Occipital lobe (tissue), 1 donor: ENCODE measurements at regions not wholly inside any gene's neighbourhood (a gene's known extent, or its start where the extent isn't known, plus 50 kb on each side); places are given as distances from the start of the nearest gene placed in this dataset.

Experiments
- DNase-seq: peaks from one replicate; lab custom pipeline; 2025; lab: John Stamatoyannopoulos, UW

- DNase-seq = no peak
Observed at GRCh38 chr11:36930256-36930655, 332.2 kb upstream of the RAG2 start.

GRCh38 chr11:36929401-36929800, 331.4 kb upstream of the RAG2 start:
- DNase-seq = no peak

GRCh38 chr11:36928621-36929020, 330.6 kb upstream of the RAG2 start:
- DNase-seq = no peak

DNA sequence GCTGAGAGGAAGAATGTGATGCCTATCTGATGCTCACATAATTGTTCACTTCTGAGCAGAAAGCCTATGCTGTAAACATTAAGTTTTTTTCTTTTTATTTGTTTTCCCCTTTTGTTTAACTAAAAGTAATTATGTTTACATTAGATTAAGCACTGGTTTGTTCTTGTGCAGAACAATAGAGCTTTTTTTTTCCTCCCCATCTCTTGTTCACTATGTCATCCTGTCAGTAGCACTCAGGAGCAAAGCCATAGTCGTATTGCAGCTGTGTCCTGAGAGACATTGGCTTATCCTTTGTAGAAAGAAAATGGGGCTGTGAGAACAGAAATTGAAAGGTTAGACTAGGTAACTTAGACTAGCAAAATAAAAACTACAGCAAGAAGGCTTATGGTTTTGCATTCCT, 301.8 kb upstream of the RAG2 start:
- no peak for DNase-seq

DNA sequence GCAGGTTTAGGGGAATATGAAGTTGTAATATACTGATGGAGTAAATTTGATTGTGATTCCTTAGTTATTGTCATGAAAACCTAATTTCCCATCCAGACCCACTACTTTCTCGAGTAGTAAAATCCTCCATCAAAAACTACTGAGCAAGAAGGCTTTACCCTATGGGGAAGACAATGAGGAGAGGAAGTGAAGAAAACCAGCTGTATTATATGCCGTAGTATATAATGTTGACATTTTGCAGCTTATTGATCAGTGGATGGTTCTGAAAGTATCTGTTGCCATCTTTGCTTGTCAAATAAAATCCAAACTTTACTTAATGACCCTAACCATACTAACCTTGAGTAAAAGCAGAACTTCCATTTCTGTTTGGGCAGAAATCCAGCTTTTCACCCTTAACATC, 292.8 kb upstream of the RAG2 start:
- DNase-seq = no peak

GRCh38 chr11:36890121-36890679, 292.2 kb upstream of the RAG2 start:
- no peak for DNase-seq

- DNase-seq = no peak
Observed at GRCh38 chr11:36885154-36885553, 287.1 kb upstream of the RAG2 start.

DNA sequence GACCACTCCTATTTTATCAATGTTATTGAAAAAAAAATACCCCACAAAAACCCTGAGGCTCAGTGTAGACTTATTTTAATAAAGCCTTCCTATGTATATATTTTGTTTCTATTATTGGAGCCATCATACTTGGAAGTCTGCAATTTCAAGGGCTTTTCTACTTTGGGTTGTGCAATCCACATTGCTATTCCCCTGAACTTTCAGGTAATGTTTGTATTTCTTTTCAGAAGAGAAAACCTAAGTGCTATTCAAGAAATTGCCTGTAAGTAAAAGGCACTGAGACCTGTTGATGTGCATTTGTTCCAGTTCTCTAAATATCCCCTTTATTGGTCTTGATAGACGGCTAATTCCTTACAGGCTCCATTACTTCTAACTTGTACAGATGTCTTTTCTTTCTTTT, 280.7 kb upstream of the RAG2 start:
- DNase-seq = no peak

GRCh38 chr11:36877149-36877548, 279.1 kb upstream of the RAG2 start:
- no peak for DNase-seq

- no peak for DNase-seq
Observed at GRCh38 chr11:36876266-36876665, 278.2 kb upstream of the RAG2 start.

DNA sequence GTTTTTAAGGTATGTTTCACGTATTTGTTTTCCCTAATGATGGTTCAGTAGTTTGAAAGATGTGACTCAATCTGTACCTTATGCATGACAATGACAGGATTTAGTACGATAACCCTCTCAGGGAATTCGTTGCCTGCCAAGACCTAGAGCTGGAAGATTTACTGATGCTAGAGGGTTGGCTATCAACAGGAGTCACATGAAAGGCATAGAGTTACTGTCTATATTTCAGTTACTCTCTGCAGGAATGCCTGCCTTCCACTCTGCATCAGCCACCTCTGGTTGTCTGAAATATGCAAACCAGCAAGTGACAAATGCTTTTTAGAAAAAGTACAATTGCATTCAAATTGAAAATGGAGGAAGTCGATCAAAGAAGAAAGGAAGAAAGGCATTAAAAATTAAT, 276.3 kb upstream of the RAG2 start:
- DNase-seq = no peak

DNA sequence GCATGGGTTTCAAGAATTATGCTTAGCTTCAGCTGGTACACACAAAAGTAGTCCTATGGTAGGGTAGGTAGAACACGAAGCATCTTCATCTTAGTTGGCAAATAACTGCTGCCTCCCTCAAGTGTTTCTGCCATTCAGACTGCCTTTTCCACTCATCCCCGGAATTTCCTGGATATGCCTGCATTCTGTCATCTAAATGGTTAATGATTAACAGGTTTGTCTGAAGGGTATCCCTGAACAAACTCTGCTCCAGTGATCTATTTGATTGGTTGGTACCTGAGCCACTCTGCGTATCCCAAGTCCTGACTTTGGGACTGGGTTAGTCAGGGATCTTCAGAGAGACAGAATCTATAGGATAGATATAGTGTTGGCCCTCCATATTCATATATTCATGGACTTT, 272.3 kb upstream of the RAG2 start:
- no peak for DNase-seq

DNA sequence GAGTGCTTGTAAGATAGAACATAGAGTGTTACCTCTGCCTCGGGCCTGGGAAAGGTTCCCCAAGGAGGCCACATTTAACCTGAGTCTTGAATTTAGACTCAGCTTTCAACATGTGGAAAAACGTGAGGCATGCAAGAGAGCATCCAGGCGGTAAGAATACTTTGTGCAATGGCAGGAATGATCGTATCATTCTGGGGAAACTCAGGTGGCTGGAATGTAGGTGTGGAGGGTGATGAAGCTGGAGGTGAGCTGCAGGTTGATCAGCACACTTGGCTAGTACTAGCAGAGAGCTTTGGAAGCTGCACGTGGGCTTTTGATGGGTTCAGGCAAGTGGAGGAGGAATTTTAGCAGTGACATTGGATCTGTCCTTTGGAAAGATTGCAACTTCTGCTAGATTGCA, 270.3 kb upstream of the RAG2 start:
- DNase-seq = no peak

- no peak for DNase-seq
Observed at GRCh38 chr11:36865846-36866245, 267.8 kb upstream of the RAG2 start.

DNA sequence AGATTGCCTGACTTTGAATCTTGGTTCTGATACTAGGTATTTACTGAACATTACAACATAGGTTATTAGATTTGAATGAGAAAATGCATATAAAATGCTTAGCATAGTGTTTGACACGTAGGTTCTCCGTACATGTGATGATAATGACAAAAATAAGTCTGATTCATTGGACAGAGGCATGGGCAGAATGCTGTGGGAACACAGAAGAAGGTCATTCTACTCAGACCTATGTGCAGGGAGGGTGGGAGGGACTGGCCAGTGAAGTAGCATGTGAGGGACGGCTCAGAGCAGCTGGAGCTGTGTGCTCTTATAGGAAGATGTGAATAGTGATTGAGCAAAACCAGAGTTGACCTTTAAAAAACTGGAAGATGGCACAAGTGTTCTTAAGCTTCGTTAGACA, 256.8 kb upstream of the RAG2 start:
- DNase-seq = no peak

- no peak for DNase-seq
Observed at GRCh38 chr11:36848660-36849059, 250.6 kb upstream of the RAG2 start.

DNA sequence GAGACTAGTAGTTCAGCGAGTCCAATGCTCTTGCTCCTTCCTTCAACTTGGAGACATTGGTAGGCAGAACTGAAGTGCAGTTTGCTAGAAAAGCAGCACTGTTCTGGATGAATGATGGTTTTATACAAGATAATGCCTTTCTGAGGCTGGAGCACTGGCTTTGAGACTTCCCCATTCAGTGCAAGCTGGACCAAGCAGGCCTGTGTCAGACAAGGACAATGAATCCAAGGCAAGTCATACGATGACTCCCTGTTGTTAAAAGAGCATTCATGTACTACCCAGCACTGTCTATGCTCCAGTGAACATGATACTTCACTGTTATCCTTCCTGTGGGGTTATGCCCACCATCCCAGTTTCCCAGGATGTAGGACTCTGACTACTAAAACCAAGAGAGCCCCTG, 242.3 kb upstream of the RAG2 start:
- no peak for DNase-seq

- DNase-seq = no peak
Observed at GRCh38 chr11:36837831-36838437, 239.9 kb upstream of the RAG2 start.

- no peak for DNase-seq
Observed at GRCh38 chr11:36825251-36825650, 227.2 kb upstream of the RAG2 start.

GRCh38 chr11:36824349-36824748, 226.3 kb upstream of the RAG2 start:
- no peak for DNase-seq

- no peak for DNase-seq
Observed at GRCh38 chr11:36822829-36823228, 224.8 kb upstream of the RAG2 start.

DNA sequence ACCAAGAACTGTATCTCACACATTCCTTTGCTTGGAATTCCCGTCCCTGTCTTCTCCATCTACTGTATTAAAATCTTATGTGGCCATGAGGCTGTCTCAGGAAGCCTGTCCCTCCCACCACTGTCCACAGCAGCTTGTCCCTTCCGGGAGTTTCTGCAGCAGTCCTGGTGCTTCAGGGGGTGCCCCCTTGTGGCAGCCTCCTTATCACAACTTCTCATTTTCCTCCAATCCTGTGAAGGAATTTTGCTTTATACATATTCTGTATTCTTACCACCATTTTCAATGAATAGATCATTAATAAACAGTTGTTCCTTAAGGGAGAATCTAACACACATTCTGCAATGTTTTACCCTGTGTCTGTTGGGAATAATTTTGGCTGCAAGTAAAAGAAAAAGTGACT, 220.4 kb upstream of the RAG2 start:
- no peak for DNase-seq

GRCh38 chr11:36817336-36817965, 219.4 kb upstream of the RAG2 start:
- no peak for DNase-seq

DNA sequence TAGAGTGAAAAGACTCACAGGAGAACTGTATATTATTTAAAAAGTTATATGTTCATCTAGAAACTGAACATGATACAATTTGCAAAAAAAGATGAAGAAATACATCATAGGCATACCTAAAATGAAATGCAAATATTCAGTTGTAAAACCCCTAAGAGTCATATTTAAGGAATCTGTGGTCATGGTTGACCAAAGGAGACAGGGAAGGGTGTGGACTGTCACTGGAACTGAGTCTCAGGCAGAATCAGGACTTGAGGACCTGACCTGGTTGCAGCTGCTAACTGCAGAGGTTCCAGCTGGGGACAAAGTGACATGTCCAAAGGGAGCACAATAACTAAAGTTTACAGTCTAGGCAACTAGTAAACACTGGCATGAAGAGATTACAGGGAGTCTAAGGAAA, 211.3 kb upstream of the RAG2 start:
- no peak for DNase-seq
